ENCODE measurements at regions not wholly inside any gene's neighbourhood (a gene's known extent, or its start where the extent isn't known, plus 50 kb on each side); places are given as distances from the start of the nearest gene placed in this dataset.
"Not testable (repeated sequence)": the region's sequence is repeated elsewhere in the genome, so short reads cannot be mapped to it uniquely, and the experiment has no call there.

GRCh38 chr10:29869593-29869992, 189.8 kb downstream of the JCAD start:
- no peak overlapping the region for H3K27ac Mint-ChIP-seq
- H3K27me3 Mint-ChIP-seq: no peaks in the 10 kb centered on the region
- peaks cover 0 to 9% (median 0%) of the 10 kb centered on the region in 11 donors for H3K9me3 Mint-ChIP-seq
- no peak overlapping the region for H3K4me3 Mint-ChIP-seq
- H3K9me3 ChIP-seq (ENCODE audit: control insufficient read depth in 2 of 3, low read length in 3 of 3): no peaks in the 10 kb centered on the region
- H3K36me3 ChIP-seq (ENCODE audit: control insufficient read depth in 2 of 3, insufficient read depth in 3 of 3, low read length in 3 of 3): no peaks in the 10 kb centered on the region
- CTCF ChIA-PET: no interaction called here
- H3K4me3 ChIP-seq (ENCODE audit: low read length): no peak overlapping the region
- no peaks in the 10 kb centered on the region for H3K4me1 ChIP-seq (ENCODE audit: control insufficient read depth in 2 of 2, insufficient read depth in 2 of 2, low read length in 2 of 2)
- POLR2A ChIA-PET: no interaction called here
- no peaks in the 10 kb centered on the region for H3K4me1 Mint-ChIP-seq
- no peak overlapping the region for H3K27ac ChIP-seq (ENCODE audit: low read depth, low read length)
- DNase-seq (no peak), ATAC-seq (no peak)
- intact Hi-C loops (cut with micrococcal nuclease): no loop called here
- H3K27me3 ChIP-seq (ENCODE audit: control insufficient read depth in 2 of 2, insufficient read depth in 2 of 2, low read length in 2 of 2): no peaks in the 10 kb centered on the region
- H3K36me3 Mint-ChIP-seq: peaks cover 0 to 3% (median 0%) of the 10 kb centered on the region in 5 donors

- Mint-ChIP-seq H3K4me3 (no peak overlapping the region), H3K36me3 (peaks cover 0 to 3% (median 0%) of the 10 kb centered on the region in 5 donors), H3K4me1 (no peaks in the 10 kb centered on the region), H3K27me3 (peaks cover 0 to 5% (median 0%) of the 10 kb centered on the region in 5 donors), H3K27ac (no peak overlapping the region), H3K9me3 (peaks cover 0 to 9% (median 2%) of the 10 kb centered on the region in 11 donors)
- Histone ChIP-seq H3K9me3 (ENCODE audit: control insufficient read depth in 2 of 3, low read length in 3 of 3) (no peaks in the 10 kb centered on the region), H3K27ac (ENCODE audit: low read depth, low read length) (no peak overlapping the region), H3K27me3 (ENCODE audit: control insufficient read depth in 2 of 2, insufficient read depth in 2 of 2, low read length in 2 of 2) (no peaks in the 10 kb centered on the region), H3K4me1 (ENCODE audit: control insufficient read depth in 2 of 2, insufficient read depth in 2 of 2, low read length in 2 of 2) (no peaks in the 10 kb centered on the region), H3K4me3 (ENCODE audit: low read length) (no peak overlapping the region), H3K36me3 (ENCODE audit: control insufficient read depth in 2 of 3, insufficient read depth in 3 of 3, low read length in 3 of 3) (no peaks in the 10 kb centered on the region)
- CTCF ChIA-PET: no interaction called here
- POLR2A ChIA-PET: no interaction called here
- DNase-seq (no peak), ATAC-seq (no peak)
- intact Hi-C loops (cut with micrococcal nuclease): no loop called here
These were observed 193.0 kb downstream of the JCAD start for GRCh38 chr10:29866356-29866755.

GRCh38 chr10:29865700-29866355, 193.6 kb downstream of the JCAD start:
- ChIA-PET POLR2A (no interaction called here), CTCF (no interaction called here)
- intact Hi-C loops (cut with micrococcal nuclease): no loop called here
- Mint-ChIP-seq H3K27me3 (peaks cover 0 to 5% (median 0%) of the 10 kb centered on the region in 5 donors), H3K36me3 (peaks cover 0 to 3% (median 0%) of the 10 kb centered on the region in 5 donors), H3K4me3 (no peak overlapping the region), H3K9me3 (peaks cover 0 to 8% (median 2%) of the 10 kb centered on the region in 11 donors), H3K4me1 (no peaks in the 10 kb centered on the region), H3K27ac (no peak overlapping the region)
- ATAC-seq (no peak), DNase-seq (no peak)
- Histone ChIP-seq H3K4me1 (ENCODE audit: control insufficient read depth in 2 of 2, insufficient read depth in 2 of 2, low read length in 2 of 2) (no peaks in the 10 kb centered on the region), H3K4me3 (ENCODE audit: low read length) (no peak overlapping the region), H3K9me3 (ENCODE audit: control insufficient read depth in 2 of 3, low read length in 3 of 3) (no peaks in the 10 kb centered on the region), H3K27ac (ENCODE audit: low read depth, low read length) (no peak overlapping the region), H3K27me3 (ENCODE audit: control insufficient read depth in 2 of 2, insufficient read depth in 2 of 2, low read length in 2 of 2) (no peaks in the 10 kb centered on the region), H3K36me3 (ENCODE audit: control insufficient read depth in 2 of 3, insufficient read depth in 3 of 3, low read length in 3 of 3) (no peaks in the 10 kb centered on the region)

- H3K9me3 ChIP-seq (ENCODE audit: control insufficient read depth in 2 of 3, low read length in 3 of 3): no peaks in the 10 kb centered on the region
- intact Hi-C loops (cut with micrococcal nuclease): no loop called here
- no peak overlapping the region for H3K27ac ChIP-seq (ENCODE audit: low read depth, low read length)
- Mint-ChIP-seq H3K4me1 (peaks cover 0 to 4% (median 0%) of the 10 kb centered on the region in 7 donors), H3K4me3 (no peak overlapping the region), H3K27ac (no peak overlapping the region), H3K27me3 (peaks cover 0 to 13% (median 4%) of the 10 kb centered on the region in 5 donors), H3K9me3 (peaks cover 0 to 2% (median 0%) of the 10 kb centered on the region in 11 donors), H3K36me3 (no peaks in the 10 kb centered on the region)
- no peaks in the 10 kb centered on the region for H3K4me1 ChIP-seq (ENCODE audit: control insufficient read depth in 2 of 2, insufficient read depth in 2 of 2, low read length in 2 of 2)
- no peak overlapping the region for H3K4me3 ChIP-seq (ENCODE audit: low read length)
- H3K27me3 ChIP-seq (ENCODE audit: control insufficient read depth in 2 of 2, insufficient read depth in 2 of 2, low read length in 2 of 2): no peaks in the 10 kb centered on the region
- DNase-seq: no peak
- ATAC-seq: no peak
- POLR2A ChIA-PET: no interaction called here
- CTCF ChIA-PET: no interaction called here
- no peaks in the 10 kb centered on the region for H3K36me3 ChIP-seq (ENCODE audit: control insufficient read depth in 2 of 3, insufficient read depth in 3 of 3, low read length in 3 of 3)
These were observed 196.3 kb downstream of the JCAD start for GRCh38 chr10:29862923-29863614.

GRCh38 chr10:29861811-29862505, 197.4 kb downstream of the JCAD start:
- DNase-seq (no peak), ATAC-seq (no peak)
- Histone ChIP-seq H3K27ac (ENCODE audit: low read depth, low read length) (no peak overlapping the region), H3K4me3 (ENCODE audit: low read length) (no peak overlapping the region), H3K4me1 (ENCODE audit: control insufficient read depth in 2 of 2, insufficient read depth in 2 of 2, low read length in 2 of 2) (no peaks in the 10 kb centered on the region), H3K9me3 (ENCODE audit: control insufficient read depth in 2 of 3, low read length in 3 of 3) (no peaks in the 10 kb centered on the region), H3K36me3 (ENCODE audit: control insufficient read depth in 2 of 3, insufficient read depth in 3 of 3, low read length in 3 of 3) (no peaks in the 10 kb centered on the region), H3K27me3 (ENCODE audit: control insufficient read depth in 2 of 2, insufficient read depth in 2 of 2, low read length in 2 of 2) (no peaks in the 10 kb centered on the region)
- intact Hi-C loops (cut with micrococcal nuclease): no loop called here
- H3K27ac Mint-ChIP-seq: no peak overlapping the region
- H3K9me3 Mint-ChIP-seq: peaks cover 0 to 2% (median 0%) of the 10 kb centered on the region in 11 donors
- ChIA-PET CTCF (no interaction called here), POLR2A (no interaction called here)
- peaks cover 0 to 5% (median 0%) of the 10 kb centered on the region in 7 donors for H3K4me1 Mint-ChIP-seq
- no peaks in the 10 kb centered on the region for H3K36me3 Mint-ChIP-seq
- H3K4me3 Mint-ChIP-seq: no peak overlapping the region
- peaks cover 0 to 15% (median 11%) of the 10 kb centered on the region in 5 donors for H3K27me3 Mint-ChIP-seq

- H3K9me3 ChIP-seq (ENCODE audit: control insufficient read depth in 2 of 3, low read length in 3 of 3); H3K36me3 Mint-ChIP-seq; H3K4me3 ChIP-seq (ENCODE audit: low read length); H3K27ac ChIP-seq (ENCODE audit: low read depth, low read length); H3K27me3 ChIP-seq (ENCODE audit: control insufficient read depth in 2 of 2, insufficient read depth in 2 of 2, low read length in 2 of 2); intact Hi-C loops (cut with micrococcal nuclease); DNase-seq; H3K4me3 Mint-ChIP-seq; H3K4me1 ChIP-seq (ENCODE audit: control insufficient read depth in 2 of 2, insufficient read depth in 2 of 2, low read length in 2 of 2); H3K27ac Mint-ChIP-seq; H3K9me3 Mint-ChIP-seq; H3K36me3 ChIP-seq (ENCODE audit: control insufficient read depth in 2 of 3, insufficient read depth in 3 of 3, low read length in 3 of 3); ATAC-seq; H3K4me1 Mint-ChIP-seq; CTCF ChIA-PET; POLR2A ChIA-PET: not testable (repeated sequence)
- peaks cover 0 to 15% (median 11%) of the 10 kb centered on the region in 5 donors for H3K27me3 Mint-ChIP-seq
These were observed 198.2 kb downstream of the JCAD start for GRCh38 chr10:29861231-29861630.
